ENCODE measurements at regions not wholly inside any gene's neighbourhood (a gene's known extent, or its start where the extent isn't known, plus 50 kb on each side); places are given as distances from the start of the nearest gene placed in this dataset.

- no peak for TF ChIP-seq GABPA (IDR thresholded peaks at IDR 0.05; ENCODE audit: low read depth)
- TF ChIP-seq, protein P1, sequence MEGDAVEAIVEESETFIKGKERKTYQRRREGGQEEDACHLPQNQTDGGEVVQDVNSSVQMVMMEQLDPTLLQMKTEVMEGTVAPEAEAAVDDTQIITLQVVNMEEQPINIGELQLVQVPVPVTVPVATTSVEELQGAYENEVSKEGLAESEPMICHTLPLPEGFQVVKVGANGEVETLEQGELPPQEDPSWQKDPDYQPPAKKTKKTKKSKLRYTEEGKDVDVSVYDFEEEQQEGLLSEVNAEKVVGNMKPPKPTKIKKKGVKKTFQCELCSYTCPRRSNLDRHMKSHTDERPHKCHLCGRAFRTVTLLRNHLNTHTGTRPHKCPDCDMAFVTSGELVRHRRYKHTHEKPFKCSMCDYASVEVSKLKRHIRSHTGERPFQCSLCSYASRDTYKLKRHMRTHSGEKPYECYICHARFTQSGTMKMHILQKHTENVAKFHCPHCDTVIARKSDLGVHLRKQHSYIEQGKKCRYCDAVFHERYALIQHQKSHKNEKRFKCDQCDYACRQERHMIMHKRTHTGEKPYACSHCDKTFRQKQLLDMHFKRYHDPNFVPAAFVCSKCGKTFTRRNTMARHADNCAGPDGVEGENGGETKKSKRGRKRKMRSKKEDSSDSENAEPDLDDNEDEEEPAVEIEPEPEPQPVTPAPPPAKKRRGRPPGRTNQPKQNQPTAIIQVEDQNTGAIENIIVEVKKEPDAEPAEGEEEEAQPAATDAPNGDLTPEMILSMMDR (IDR thresholded peaks at IDR 0.05; ENCODE audit: insufficient read depth, low read length) = no peak
- TF ChIP-seq, protein P2, sequence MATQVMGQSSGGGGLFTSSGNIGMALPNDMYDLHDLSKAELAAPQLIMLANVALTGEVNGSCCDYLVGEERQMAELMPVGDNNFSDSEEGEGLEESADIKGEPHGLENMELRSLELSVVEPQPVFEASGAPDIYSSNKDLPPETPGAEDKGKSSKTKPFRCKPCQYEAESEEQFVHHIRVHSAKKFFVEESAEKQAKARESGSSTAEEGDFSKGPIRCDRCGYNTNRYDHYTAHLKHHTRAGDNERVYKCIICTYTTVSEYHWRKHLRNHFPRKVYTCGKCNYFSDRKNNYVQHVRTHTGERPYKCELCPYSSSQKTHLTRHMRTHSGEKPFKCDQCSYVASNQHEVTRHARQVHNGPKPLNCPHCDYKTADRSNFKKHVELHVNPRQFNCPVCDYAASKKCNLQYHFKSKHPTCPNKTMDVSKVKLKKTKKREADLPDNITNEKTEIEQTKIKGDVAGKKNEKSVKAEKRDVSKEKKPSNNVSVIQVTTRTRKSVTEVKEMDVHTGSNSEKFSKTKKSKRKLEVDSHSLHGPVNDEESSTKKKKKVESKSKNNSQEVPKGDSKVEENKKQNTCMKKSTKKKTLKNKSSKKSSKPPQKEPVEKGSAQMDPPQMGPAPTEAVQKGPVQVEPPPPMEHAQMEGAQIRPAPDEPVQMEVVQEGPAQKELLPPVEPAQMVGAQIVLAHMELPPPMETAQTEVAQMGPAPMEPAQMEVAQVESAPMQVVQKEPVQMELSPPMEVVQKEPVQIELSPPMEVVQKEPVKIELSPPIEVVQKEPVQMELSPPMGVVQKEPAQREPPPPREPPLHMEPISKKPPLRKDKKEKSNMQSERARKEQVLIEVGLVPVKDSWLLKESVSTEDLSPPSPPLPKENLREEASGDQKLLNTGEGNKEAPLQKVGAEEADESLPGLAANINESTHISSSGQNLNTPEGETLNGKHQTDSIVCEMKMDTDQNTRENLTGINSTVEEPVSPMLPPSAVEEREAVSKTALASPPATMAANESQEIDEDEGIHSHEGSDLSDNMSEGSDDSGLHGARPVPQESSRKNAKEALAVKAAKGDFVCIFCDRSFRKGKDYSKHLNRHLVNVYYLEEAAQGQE (IDR thresholded peaks at IDR 0.05; ENCODE audit: insufficient replicate concordance, low read depth) = no peak
- TF ChIP-seq POLR2AphosphoS5 (IDR thresholded peaks at IDR 0.05; ENCODE audit: low read depth) = no peak
Observed at GRCh38 chr10:3969876-3970666, 185.1 kb upstream of the KLF6 start.
